Endodermal cell (in vitro differentiated cells): ENCODE measurements at regions not wholly inside any gene's neighbourhood (a gene's known extent, or its start where the extent isn't known, plus 50 kb on each side); places are given as distances from the start of the nearest gene placed in this dataset.

Experiments
- DNase-seq: peaks from one replicate; pipeline ENCODE4 v3.0.0-alpha.2; 2017
- H3K27ac ChIP-seq: 2 replicates; pipeline ENCODE4 v1.5.1; 2013; ENCODE audit warnings: mild to moderate bottlenecking, low read depth, low read length, moderate library complexity
- H3K27me3 ChIP-seq: 2 replicates; pipeline ENCODE4 v1.6.1; 2013; ENCODE audit warnings: mild to moderate bottlenecking, low read length, moderate library complexity; ENCODE audit not compliant: insufficient read depth, control insufficient read depth, poor library complexity, severe bottlenecking
- H3K36me3 ChIP-seq: 2 replicates; pipeline ENCODE4 v1.7.0; 2013; ENCODE audit warnings: mild to moderate bottlenecking, low read length, moderate library complexity; ENCODE audit not compliant: control insufficient read depth, insufficient read depth
- H3K4me1 ChIP-seq: one replicate; pipeline ENCODE4 v1.7.0; 2013; ENCODE audit warnings: low read length; ENCODE audit not compliant: control insufficient read depth, insufficient read depth
- H3K4me3 ChIP-seq: 2 replicates; pipeline ENCODE4 v1.5.1; 2013; ENCODE audit warnings: mild to moderate bottlenecking, low read length, moderate library complexity
- H3K9ac ChIP-seq: 2 replicates; pipeline ENCODE4 v1.6.1; 2013; ENCODE audit warnings: mild to moderate bottlenecking, low read length, moderate library complexity; ENCODE audit not compliant: poor library complexity, severe bottlenecking; ENCODE audit errors: extremely low read depth
- H3K9me3 ChIP-seq: 2 replicates; pipeline ENCODE4 v1.6.1; 2013; ENCODE audit warnings: mild to moderate bottlenecking, low read length, moderate library complexity; ENCODE audit not compliant: control insufficient read depth
- H3K27ac Mint-ChIP-seq: 2 replicates; pipeline ENCODE4 v1.8.0; 2020; ENCODE audit warnings: mixed read lengths
- H3K27me3 Mint-ChIP-seq: 2 replicates; pipeline ENCODE4 v1.8.0; 2021; ENCODE audit warnings: mild to moderate bottlenecking, mixed read lengths; ENCODE audit not compliant: insufficient read depth
- H3K36me3 Mint-ChIP-seq: 2 replicates; pipeline ENCODE4 v1.8.0; 2020; ENCODE audit warnings: low read depth, mixed read lengths
- H3K4me1 Mint-ChIP-seq: 2 replicates; pipeline ENCODE4 v1.8.0; 2020; ENCODE audit warnings: mixed read lengths
- H3K4me3 Mint-ChIP-seq: 2 replicates; pipeline ENCODE4 v1.8.0; 2020; ENCODE audit warnings: mild to moderate bottlenecking, moderate library complexity, mixed read lengths
- H3K9me3 Mint-ChIP-seq: 2 replicates; pipeline ENCODE4 v1.8.0; 2020; ENCODE audit warnings: mild to moderate bottlenecking, mixed read lengths
- WGBS, 2 experiments: methylation state at CpG; one replicate each; pipeline versions ENCODE4 v1.1.5 to v1.1.7; 2013; ENCODE audit warnings: missing lambda C conversion rate in 2 of 2, mixed read lengths in 1 of 2; ENCODE audit not compliant: insufficient coverage in 1 of 2, insufficient read length in 1 of 2; 5-methylcytosine and 5-hydroxymethylcytosine counted together
- TF ChIP-seq, protein P1 (sequence below): fragments of 200-600 bp; sonication (generic); conservative IDR thresholded peaks from 2 replicates; pipeline ENCODE4 v1.5.0; 2021; ENCODE audit warnings: antibody characterized with exemption, mild to moderate bottlenecking

DNA sequence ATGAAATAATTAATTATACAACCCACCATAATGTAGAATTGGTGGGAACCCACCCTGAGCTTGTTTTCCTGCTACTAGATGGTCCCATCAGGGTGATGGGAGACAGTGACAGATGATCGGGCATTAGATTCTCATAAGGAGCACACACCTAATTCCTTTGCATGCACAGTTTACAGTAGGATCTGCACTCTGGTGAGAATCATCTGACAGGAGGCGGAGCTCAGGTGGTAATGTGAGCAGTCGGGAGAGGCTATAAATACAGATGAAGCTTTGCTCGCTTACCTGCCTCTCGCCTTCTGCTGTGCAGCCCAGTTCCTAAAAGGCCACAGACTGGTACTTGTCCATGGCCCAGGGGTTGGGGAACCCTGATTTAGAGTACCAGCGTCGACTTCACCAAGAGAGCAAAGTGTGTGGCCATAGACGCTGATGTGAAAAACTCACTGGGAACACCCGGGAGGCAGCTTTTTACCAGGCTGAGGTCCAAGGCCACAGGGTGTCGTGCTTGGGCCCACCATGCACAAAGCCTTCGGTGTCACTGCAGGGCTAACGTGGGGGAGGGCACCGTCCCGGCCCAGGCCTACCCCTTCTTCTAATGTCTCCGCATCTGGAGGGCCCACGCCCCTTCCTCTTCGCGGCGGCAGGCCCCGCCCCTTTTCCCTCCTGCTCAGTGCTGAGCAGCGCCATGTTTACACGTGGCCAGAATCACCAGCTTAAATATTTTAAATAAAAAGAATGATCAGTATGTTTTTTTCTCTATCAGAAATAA is 296.8 kb upstream of the HDAC4 start:
- Histone ChIP-seq H3K4me3 (no peak overlapping the region), H3K27ac (no peak overlapping the region), H3K27me3 (no peaks in the 10 kb centered on the region), H3K4me1 (no peaks in the 10 kb centered on the region), H3K9ac (no peak overlapping the region), H3K9me3 (no peaks in the 10 kb centered on the region), H3K36me3 (no peaks in the 10 kb centered on the region)
- no peak overlapping the region for H3K27ac Mint-ChIP-seq
- TF ChIP-seq, protein P1, sequence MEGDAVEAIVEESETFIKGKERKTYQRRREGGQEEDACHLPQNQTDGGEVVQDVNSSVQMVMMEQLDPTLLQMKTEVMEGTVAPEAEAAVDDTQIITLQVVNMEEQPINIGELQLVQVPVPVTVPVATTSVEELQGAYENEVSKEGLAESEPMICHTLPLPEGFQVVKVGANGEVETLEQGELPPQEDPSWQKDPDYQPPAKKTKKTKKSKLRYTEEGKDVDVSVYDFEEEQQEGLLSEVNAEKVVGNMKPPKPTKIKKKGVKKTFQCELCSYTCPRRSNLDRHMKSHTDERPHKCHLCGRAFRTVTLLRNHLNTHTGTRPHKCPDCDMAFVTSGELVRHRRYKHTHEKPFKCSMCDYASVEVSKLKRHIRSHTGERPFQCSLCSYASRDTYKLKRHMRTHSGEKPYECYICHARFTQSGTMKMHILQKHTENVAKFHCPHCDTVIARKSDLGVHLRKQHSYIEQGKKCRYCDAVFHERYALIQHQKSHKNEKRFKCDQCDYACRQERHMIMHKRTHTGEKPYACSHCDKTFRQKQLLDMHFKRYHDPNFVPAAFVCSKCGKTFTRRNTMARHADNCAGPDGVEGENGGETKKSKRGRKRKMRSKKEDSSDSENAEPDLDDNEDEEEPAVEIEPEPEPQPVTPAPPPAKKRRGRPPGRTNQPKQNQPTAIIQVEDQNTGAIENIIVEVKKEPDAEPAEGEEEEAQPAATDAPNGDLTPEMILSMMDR = no peak
- peak; percentile 22 for DNase-seq
- WGBS, 2 experiments = 88 to 90% methylated on average over 15 to 22 of the region's 22 CpGs
- no peak overlapping the region for H3K4me3 Mint-ChIP-seq
- H3K9me3 Mint-ChIP-seq = no peaks in the 10 kb centered on the region
- no peaks in the 10 kb centered on the region for H3K36me3 Mint-ChIP-seq
- peaks cover 2% of the 10 kb centered on the region for H3K27me3 Mint-ChIP-seq
- no peaks in the 10 kb centered on the region for H3K4me1 Mint-ChIP-seq

DNA sequence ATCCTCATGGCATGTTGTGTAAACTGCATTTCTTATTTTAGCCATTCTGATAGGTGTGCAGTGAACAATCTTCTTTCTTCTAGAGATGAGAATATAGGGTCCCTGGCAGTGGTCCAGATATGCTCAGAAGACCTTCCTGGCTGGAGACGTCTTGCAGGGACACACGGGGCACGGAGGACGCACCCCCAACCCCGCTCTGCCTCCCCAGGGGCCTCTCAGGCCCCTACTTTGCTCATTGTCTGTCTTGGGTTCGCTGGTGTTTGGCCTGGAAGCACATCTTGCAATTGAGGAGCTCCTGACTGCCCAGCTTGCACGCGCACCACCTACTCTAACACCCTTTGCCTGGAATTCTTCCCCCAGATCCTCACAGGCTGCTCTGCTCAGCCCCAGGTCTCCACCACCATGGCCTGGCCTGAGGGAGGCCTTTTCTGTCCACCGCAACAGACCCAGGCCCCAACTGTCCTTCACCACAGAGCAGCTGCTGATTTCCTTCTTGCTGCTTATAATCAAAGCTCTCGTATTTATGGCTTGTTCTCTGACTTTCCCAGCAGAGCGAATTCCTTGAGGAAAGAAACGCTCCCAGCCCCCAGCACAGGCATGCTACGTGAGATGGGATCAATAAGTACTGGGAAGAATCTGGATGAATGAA is 295.9 kb upstream of the HDAC4 start:
- TF ChIP-seq, protein P1 = no peak
- H3K9me3 ChIP-seq = no peaks in the 10 kb centered on the region
- H3K36me3 ChIP-seq = no peaks in the 10 kb centered on the region
- H3K4me1 Mint-ChIP-seq = no peaks in the 10 kb centered on the region
- H3K27ac Mint-ChIP-seq = no peak overlapping the region
- peak; percentile 31 for DNase-seq
- 81 to 85% methylated on average over 10 to 13 of the region's 13 CpGs for WGBS, 2 experiments
- H3K27ac ChIP-seq = no peak overlapping the region
- H3K27me3 Mint-ChIP-seq = peaks cover 2% of the 10 kb centered on the region
- H3K4me3 ChIP-seq = no peak overlapping the region
- no peak overlapping the region for H3K4me3 Mint-ChIP-seq
- H3K9ac ChIP-seq = no peak overlapping the region
- H3K9me3 Mint-ChIP-seq = no peaks in the 10 kb centered on the region
- H3K27me3 ChIP-seq = no peaks in the 10 kb centered on the region
- H3K4me1 ChIP-seq = no peaks in the 10 kb centered on the region
- no peaks in the 10 kb centered on the region for H3K36me3 Mint-ChIP-seq

DNA sequence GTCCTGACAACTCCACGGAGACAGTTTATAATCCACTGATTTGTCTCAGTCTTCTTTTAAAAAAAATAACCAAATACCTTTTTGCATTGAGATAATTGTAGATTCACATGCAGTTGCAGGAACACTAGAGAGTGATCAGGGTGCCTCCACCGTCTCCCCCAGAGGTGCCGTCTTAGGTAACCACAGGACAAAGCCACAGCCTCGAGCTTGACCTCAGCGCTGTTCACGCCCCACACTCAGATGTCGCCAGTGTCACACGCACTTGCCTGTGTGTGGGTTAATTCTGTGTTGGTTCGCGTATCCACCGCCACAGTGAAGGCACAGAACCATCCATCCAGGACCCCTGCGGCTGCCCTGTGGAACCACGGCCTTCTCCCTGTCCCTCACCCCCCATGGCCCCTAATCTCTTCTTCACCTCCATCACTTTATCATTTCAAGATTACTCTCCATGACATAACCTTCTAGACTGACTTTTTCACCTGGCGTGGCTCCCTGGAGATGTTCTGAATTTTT is 295.0 kb upstream of the HDAC4 start:
- Histone ChIP-seq H3K4me1 (no peaks in the 10 kb centered on the region), H3K36me3 (no peaks in the 10 kb centered on the region), H3K9me3 (no peaks in the 10 kb centered on the region), H3K4me3 (no peak overlapping the region), H3K27ac (no peak overlapping the region), H3K9ac (no peak overlapping the region), H3K27me3 (no peaks in the 10 kb centered on the region)
- Mint-ChIP-seq H3K36me3 (no peaks in the 10 kb centered on the region), H3K9me3 (no peaks in the 10 kb centered on the region), H3K27me3 (peaks cover 2% of the 10 kb centered on the region), H3K4me1 (no peaks in the 10 kb centered on the region), H3K4me3 (no peak overlapping the region), H3K27ac (no peak overlapping the region)
- TF ChIP-seq, protein P1 = no peak
- DNase-seq = peak; percentile 8
- 92 to 95% methylated on average over 7 to 14 of the region's 14 CpGs for WGBS, 2 experiments
